Lower lobe of right lung (tissue), 2 donors: ENCODE measurements at regions not wholly inside any gene's neighbourhood (a gene's known extent, or its start where the extent isn't known, plus 50 kb on each side); places are given as distances from the start of the nearest gene placed in this dataset.

ENCODE experiments used
- ATAC-seq, 2 donors: fragments of 200-7000 bp; cut with Tn5 transposase; one replicate each; pipeline ENCODE4 v1.9.1; 2020 to 2022; ENCODE audit warnings: mild to moderate bottlenecking in 2 of 2, moderate library complexity in 2 of 2
- DNase-seq: peaks from one replicate; pipeline ENCODE4 v3.0.0-alpha.2; 2020
- H3K27ac ChIP-seq: fragments of 200-600 bp; one replicate; pipeline ENCODE4 v1.8.0; 2022
- H3K27me3 ChIP-seq: fragments of 200-600 bp; one replicate; pipeline ENCODE4 v1.8.0; 2022; ENCODE audit warnings: low read depth
- H3K36me3 ChIP-seq: fragments of 200-600 bp; one replicate; pipeline ENCODE4 v1.8.0; 2022; ENCODE audit warnings: mild to moderate bottlenecking
- H3K4me1 ChIP-seq: fragments of 200-600 bp; one replicate; pipeline ENCODE4 v1.8.0; 2022
- H3K4me3 ChIP-seq: fragments of 200-600 bp; one replicate; pipeline ENCODE4 v1.8.0; 2022; ENCODE audit warnings: mild to moderate bottlenecking
- H3K9me3 ChIP-seq: fragments of 200-600 bp; one replicate; pipeline ENCODE4 v1.8.0; 2022
- intact Hi-C: fragments of 100-400 bp; cut with DNase I; formaldehyde crosslinking; loops from one replicate; pipeline ENCODE4 v1.11.0; 2022
- TF ChIP-seq, protein P1 (sequence below): fragments of 200-600 bp; IDR thresholded peaks from one replicate; pipeline ENCODE4 v1.8.0; 2022; ENCODE audit warnings: antibody characterized with exemption, mild to moderate bottlenecking
- donor health status: DM: no; HTN: yes; CAD: no; lungs with severe emphysema.

DNA sequence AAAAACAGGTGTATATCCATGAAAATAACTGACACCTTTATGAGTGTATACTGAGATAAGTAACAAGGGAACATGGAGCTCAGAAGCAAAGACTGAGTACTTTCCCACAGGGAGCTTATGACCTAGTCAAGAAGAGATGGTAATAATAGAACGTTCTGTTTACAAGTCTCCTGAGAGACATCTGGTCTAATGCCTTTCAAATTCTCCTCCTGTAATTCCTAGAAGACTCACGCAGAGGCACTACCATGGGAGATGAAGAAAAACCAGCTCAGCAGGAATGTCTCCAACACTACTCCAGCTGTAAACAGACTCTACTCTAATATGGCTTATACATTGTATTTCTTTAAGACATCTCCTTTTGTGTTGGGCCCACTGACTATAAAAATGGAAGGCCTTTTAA lies 503.6 kb upstream of the TUSC1 start:
- DNase-seq = no peak
- TF ChIP-seq, protein P1, sequence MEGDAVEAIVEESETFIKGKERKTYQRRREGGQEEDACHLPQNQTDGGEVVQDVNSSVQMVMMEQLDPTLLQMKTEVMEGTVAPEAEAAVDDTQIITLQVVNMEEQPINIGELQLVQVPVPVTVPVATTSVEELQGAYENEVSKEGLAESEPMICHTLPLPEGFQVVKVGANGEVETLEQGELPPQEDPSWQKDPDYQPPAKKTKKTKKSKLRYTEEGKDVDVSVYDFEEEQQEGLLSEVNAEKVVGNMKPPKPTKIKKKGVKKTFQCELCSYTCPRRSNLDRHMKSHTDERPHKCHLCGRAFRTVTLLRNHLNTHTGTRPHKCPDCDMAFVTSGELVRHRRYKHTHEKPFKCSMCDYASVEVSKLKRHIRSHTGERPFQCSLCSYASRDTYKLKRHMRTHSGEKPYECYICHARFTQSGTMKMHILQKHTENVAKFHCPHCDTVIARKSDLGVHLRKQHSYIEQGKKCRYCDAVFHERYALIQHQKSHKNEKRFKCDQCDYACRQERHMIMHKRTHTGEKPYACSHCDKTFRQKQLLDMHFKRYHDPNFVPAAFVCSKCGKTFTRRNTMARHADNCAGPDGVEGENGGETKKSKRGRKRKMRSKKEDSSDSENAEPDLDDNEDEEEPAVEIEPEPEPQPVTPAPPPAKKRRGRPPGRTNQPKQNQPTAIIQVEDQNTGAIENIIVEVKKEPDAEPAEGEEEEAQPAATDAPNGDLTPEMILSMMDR = no peak
- H3K4me3 ChIP-seq = no peak overlapping the region
- no peaks in the 10 kb centered on the region for H3K4me1 ChIP-seq
- intact Hi-C loops = no loop called here
- no peaks in the 10 kb centered on the region for H3K9me3 ChIP-seq
- H3K27ac ChIP-seq = no peak overlapping the region
- no peak for ATAC-seq
- no peaks in the 10 kb centered on the region for H3K27me3 ChIP-seq
- H3K36me3 ChIP-seq = no peaks in the 10 kb centered on the region

DNA sequence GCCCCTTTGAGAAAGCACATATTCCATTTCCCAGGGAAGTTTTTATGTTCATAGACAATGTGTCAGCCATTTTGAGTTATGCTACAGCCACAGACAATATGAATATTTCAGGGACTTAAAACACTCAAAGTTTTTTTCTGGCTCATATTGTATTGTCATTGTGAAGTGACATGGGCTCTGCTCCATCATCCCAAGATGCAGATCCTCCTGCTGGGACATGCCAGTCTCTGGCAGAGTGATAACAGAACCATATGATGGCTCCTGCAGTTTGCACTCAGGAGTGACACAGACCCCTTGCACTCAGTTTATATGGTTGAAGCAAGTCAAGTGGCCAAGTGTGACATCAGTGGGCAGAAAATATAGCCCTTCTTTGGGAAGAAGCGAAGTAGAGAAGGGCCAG lies 498.4 kb upstream of the TUSC1 start:
- Histone ChIP-seq H3K36me3 (no peaks in the 10 kb centered on the region), H3K4me1 (no peaks in the 10 kb centered on the region), H3K9me3 (no peaks in the 10 kb centered on the region), H3K27ac (no peak overlapping the region), H3K4me3 (no peak overlapping the region), H3K27me3 (no peaks in the 10 kb centered on the region)
- TF ChIP-seq, protein P1 = no peak
- intact Hi-C loops = no loop called here
- ATAC-seq (no peak), DNase-seq (no peak)

DNA sequence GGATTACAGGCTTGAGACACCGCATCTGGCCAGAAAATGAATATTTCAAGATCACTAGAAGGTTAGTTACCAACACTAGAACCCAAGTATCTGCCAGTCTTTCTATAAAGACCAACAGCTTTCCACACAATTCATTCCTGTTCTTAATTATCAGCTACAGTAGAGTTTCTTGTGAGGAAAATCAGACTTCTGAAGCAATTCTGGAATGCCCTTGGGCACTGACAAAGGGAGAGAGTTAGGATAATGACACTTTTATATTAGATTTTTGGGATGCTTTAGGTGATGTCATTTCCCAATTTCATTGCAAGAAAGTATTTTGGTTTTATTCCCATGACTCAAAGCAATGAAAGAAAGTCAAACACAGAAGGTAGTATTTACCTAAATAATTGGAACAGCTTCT lies 497.0 kb upstream of the TUSC1 start:
- TF ChIP-seq, protein P1 = no peak
- no peak overlapping the region for H3K27ac ChIP-seq
- ATAC-seq (no peak), DNase-seq (no peak)
- intact Hi-C loops = no loop called here
- H3K4me3 ChIP-seq = no peak overlapping the region
- H3K36me3 ChIP-seq = no peaks in the 10 kb centered on the region
- no peaks in the 10 kb centered on the region for H3K9me3 ChIP-seq
- no peaks in the 10 kb centered on the region for H3K4me1 ChIP-seq
- no peaks in the 10 kb centered on the region for H3K27me3 ChIP-seq

DNA sequence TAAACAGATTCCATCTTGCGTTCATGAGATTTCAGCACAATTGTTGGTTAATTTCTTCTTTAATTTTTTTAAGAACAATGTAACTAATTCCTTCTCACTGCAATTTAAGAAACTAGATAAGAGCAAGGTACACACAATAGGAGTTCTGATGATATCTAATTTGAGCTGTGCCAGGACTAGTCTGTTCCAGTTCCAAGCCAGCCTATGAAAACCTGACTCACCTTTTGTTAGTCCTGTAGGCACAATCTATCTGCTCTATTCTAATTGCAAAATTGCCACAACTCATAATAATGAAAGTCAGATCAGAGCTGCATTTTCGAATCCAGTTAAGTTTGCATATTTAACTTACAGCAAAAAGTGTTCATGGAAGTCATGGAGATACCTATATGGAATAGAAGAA lies 494.1 kb upstream of the TUSC1 start:
- no peak overlapping the region for H3K4me3 ChIP-seq
- no peaks in the 10 kb centered on the region for H3K27me3 ChIP-seq
- no peaks in the 10 kb centered on the region for H3K36me3 ChIP-seq
- no peaks in the 10 kb centered on the region for H3K4me1 ChIP-seq
- TF ChIP-seq, protein P1 = no peak
- H3K9me3 ChIP-seq = no peaks in the 10 kb centered on the region
- no peak overlapping the region for H3K27ac ChIP-seq
- no peak for DNase-seq
- ATAC-seq = no peak
- intact Hi-C loops = no loop called here

DNA sequence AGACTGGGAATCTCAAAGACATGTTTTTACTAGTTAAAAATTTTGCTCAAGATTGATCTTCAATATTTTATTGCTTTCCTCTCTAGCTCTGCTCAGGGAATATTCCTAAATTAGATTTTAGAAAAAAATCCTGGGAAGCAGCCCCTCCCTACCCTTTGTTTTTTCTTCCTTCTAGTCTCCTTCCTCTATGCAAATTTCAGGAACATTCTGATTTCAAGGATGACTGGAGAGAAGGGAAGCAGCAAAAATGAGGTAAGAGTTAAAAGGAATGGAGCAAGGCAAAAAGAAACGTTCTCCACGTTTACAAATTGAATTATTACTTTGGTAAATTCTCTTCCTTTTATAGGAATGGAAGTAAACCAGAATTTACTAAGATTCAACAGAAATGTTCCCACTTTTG lies 493.4 kb upstream of the TUSC1 start:
- Histone ChIP-seq H3K27me3 (no peaks in the 10 kb centered on the region), H3K36me3 (no peaks in the 10 kb centered on the region), H3K4me3 (no peak overlapping the region), H3K27ac (no peak overlapping the region), H3K9me3 (no peaks in the 10 kb centered on the region), H3K4me1 (no peaks in the 10 kb centered on the region)
- ATAC-seq (no peak), DNase-seq (no peak)
- TF ChIP-seq, protein P1 = no peak
- intact Hi-C loops = no loop called here

DNA sequence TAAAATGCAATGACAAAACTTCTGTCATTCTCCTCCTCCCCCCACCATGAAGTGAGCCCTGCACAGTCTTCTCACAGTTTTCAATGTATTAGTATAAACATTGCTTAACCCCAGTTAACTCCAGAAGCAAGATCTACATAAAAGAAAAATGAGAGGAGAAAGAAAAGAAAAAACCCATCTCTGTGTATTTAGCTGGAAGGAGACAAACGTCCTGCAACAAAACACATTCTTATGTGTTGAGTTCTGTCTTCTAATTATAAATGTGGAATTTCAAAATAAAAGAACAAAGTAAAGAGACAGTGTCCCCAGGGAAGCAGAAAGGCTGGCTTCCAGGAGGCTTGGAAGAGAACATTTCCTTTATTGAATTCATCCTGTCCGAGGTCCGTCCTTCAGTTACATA lies 491.9 kb upstream of the TUSC1 start:
- Histone ChIP-seq H3K27me3 (no peaks in the 10 kb centered on the region), H3K27ac (no peak overlapping the region), H3K9me3 (no peaks in the 10 kb centered on the region), H3K4me1 (no peaks in the 10 kb centered on the region), H3K36me3 (no peaks in the 10 kb centered on the region), H3K4me3 (no peak overlapping the region)
- DNase-seq (no peak), ATAC-seq (no peak)
- intact Hi-C loops = no loop called here
- TF ChIP-seq, protein P1 = no peak
